Adrenal gland (tissue), 9 donors: ENCODE measurements at regions not wholly inside any gene's neighbourhood (a gene's known extent, or its start where the extent isn't known, plus 50 kb on each side); places are given as distances from the start of the nearest gene placed in this dataset.

ENCODE experiments used
- DNase-seq, 7 donors: peaks; one replicate each; pipeline ENCODE4 v3.0.0-alpha.2; 2019 to 2020
- H3K27ac ChIP-seq, 5 donors: fragments of 200-600 bp; sonication (generic) in 4 of 5; 1 replicate in 3 of 5; 2 replicates in 2 of 5; pipeline versions ENCODE4 v1.5.1 to v1.8.0; 2016 to 2020; ENCODE audit warnings: mild to moderate bottlenecking in 1 of 5
- H3K27me3 ChIP-seq: fragments of 200-600 bp; 2 replicates; pipeline ENCODE4 v1.8.0; 2021
- H3K36me3 ChIP-seq, 2 donors: fragments of 200-600 bp; replicated peaks in 1 of 2; 1 replicate in 1 of 2; 2 replicates in 1 of 2; pipeline versions ENCODE4 v1.5.1 to v1.8.0; 2018 to 2022
- H3K4me1 ChIP-seq, 2 donors: fragments of 200-600 bp; replicated peaks in 1 of 2; 1 replicate in 1 of 2; 2 replicates in 1 of 2; pipeline versions ENCODE4 v1.5.1 to v1.8.0; 2018 to 2021
- H3K4me3 ChIP-seq, 4 donors: fragments of 200-600 bp; sonication (generic) in 3 of 4; one replicate each; pipeline ENCODE4 v1.5.1; 2016 to 2018
- H3K9me3 ChIP-seq, 3 donors: fragments of 200-600 bp; sonication (generic) in 1 of 3; replicated peaks in 1 of 3; 1 replicate in 2 of 3; 2 replicates in 1 of 3; pipeline versions ENCODE4 v1.5.1 to v1.8.0; 2016 to 2021
- CTCF ChIP-seq, 6 experiments: fragments of 450-650 bp in 4 of 6; fragments of 200-600 bp in 2 of 6; sonication (generic) in 1 of 6; IDR thresholded peaks; 1 replicate in 5 of 6; 2 replicates in 1 of 6; pipeline versions ENCODE4 v1.5.1 to v1.8.0; 2016 to 2021; ENCODE audit warnings: antibody characterized with exemption in 6 of 6, mild to moderate bottlenecking in 2 of 6, moderate library complexity in 1 of 6
- POLR2A ChIP-seq, 2 donors: fragments of 450-650 bp; IDR thresholded peaks; one replicate each; pipeline ENCODE4 v1.6.1; 2017; ENCODE audit warnings: antibody characterized with exemption in 2 of 2, mild to moderate bottlenecking in 2 of 2, moderate library complexity in 1 of 2
- WGBS, 4 donors: extraction: QIAGEN DNeasy Blood & Tissue Kit in 2 of 4; methylation state at CpG; one replicate each; pipeline versions ENCODE4 v1.1.5 to v1.1.7; 2013 to 2017; 5-methylcytosine and 5-hydroxymethylcytosine counted together
- intact Hi-C, 2 donors: fragments of 100-400 bp; cut with DNase I; formaldehyde crosslinking; loops; one replicate each; pipeline versions ENCODE4 v1.14.1 to v1.15.0; 2022 to 2023
- small RNA-seq, 2 donors: library from RNA; depleted of rRNA; stranded (forward); fragments of <200 nt; gene quantifications; one replicate each; pipeline ENCODE3, GENCODE V24; 2016
- donor health status: healthy with polysubstance abuse.
- donor health status: Bipolar disorder and iron deficiency.
- donor health status: DM: yes; HTN: yes; CAD: no.
- donor health status: DM: no; HTN: no; CAD: no.
- donor health status: DM: no; HTN: no; CAD: no.

- WGBS, 4 donors, result 37 to 79% methylated on average over 6 to 15 of the region's 15 CpGs; no CpG with 5 or more reads in 2 of the 4 donors
- no peak for TF ChIP-seq POLR2A (IDR thresholded peaks at IDR 0.05)
- TF ChIP-seq CTCF (IDR thresholded peaks at IDR 0.05), result no peak
- Histone ChIP-seq H3K36me3 (no peaks in the 10 kb centered on the region), H3K4me3 (no peak overlapping the region), H3K9me3 (no peaks in the 10 kb centered on the region), H3K27me3 (no peaks in the 10 kb centered on the region), H3K27ac (no peak overlapping the region), H3K4me1 (no peaks in the 10 kb centered on the region)
- DNase-seq, result peak in 1 of 7 donors; percentile 6
- intact Hi-C loops, result no loop called here
Measured at GRCh38 chrY:10200065-10200464, 672.4 kb downstream of the TSPY10 start.

Small RNA genes lying in the stretch of these regions (small RNA-seq; reads per million reads assigned to genes)
- 2.8 to 5.8 reads per million in 2 donors for gene RNA5-8SP6
